HFF-Myc (cell line): ENCODE measurements at regions not wholly inside any gene's neighbourhood (a gene's known extent, or its start where the extent isn't known, plus 50 kb on each side); places are given as distances from the start of the nearest gene placed in this dataset.

Experiments
- DNase-seq: peaks from one replicate; pipeline ENCODE4 v3.0.0-alpha.2; 2011; ENCODE audit warnings: low read depth; ENCODE audit errors: extremely low read depth
- H3K4me3 ChIP-seq: replicated peaks from 2 replicates; pipeline ENCODE4 v1.5.1; 2011; ENCODE audit warnings: low read depth, mild to moderate bottlenecking, control low read depth, low read length
- CTCF ChIP-seq: IDR thresholded peaks from 2 replicates; pipeline ENCODE4 v1.5.1; 2012; ENCODE audit warnings: mild to moderate bottlenecking, low read depth, low read length, control low read depth; ENCODE audit errors: missing control alignments

DNA sequence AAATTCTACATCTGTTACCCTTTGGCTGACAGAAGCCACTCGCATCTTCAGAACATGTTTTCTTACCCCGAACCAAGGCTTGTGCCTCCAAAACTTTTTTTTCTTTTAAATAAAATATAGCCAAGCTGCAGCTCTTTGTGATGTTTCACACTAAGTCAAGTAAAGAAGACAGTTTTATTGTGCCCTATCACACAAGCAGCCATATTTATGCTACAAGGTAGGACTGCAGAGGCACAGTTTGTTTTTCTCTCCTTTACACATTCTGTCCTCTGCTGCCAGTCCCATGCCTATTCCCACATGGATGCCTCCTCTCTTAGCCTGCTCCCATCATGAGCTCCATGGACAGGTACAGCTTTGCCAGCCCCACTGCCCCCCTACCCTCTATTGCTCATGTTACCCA lies 219.6 kb upstream of the THUMPD2 start:
- no peak for TF ChIP-seq CTCF
- H3K4me3 ChIP-seq: no peak overlapping the region
- DNase-seq: no peak

DNA sequence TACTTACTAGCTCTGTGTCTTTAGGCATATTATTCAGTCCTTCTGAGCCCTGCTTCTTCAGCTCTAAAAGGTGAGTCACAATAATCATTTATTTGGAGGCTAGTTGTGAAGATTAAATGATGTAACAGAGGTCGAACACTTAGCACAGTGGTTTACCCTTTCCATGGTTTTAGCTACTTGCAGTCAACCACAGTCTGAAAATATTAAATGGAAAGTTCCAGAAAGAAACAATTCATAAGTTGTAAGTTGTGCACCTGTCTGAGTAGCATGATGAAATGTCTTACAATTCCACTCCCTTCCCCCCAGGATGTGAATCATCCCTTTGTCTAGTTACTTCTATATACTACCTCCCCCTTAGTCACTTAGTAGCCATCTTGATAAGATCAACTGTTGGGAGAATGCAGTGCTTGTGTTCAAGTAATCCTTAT lies 217.6 kb upstream of the THUMPD2 start:
- TF ChIP-seq CTCF: no peak
- DNase-seq: peak; percentile 69
- no peak overlapping the region for H3K4me3 ChIP-seq

DNA sequence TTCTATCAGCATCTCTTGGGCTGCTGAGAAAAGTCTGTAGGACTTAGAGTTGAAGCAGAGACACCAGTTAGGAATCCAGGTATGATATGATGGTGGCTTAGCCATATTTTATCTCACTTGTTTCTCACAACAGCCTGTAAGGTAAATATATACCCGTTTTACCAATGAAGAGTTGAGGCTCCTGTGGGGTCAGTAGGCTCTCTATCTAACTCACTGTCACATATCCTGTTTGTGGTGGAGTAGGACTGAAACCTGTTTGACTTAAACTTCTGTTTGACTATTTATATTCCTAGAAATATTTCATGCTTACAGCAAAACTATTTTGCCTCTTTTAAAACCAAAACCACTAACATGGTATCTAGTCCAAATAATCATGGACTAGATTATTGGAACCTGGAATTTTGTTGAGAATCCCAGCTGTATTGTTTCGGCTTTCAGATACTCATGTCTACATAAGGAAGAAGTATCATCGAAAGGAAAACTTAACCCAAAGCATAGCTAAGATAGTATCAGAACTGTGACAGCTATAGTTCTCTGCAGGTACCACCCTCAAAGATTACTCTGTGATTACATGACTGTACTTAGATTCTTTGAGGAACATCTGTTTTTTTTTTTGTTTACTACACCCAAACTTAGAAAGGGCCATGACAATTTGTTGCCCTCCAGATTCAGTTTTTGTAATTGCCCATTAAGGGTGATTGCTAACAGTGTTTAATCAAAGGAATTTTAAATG lies 216.1 kb upstream of the THUMPD2 start:
- no peak overlapping the region for H3K4me3 ChIP-seq
- no peak for DNase-seq
- TF ChIP-seq CTCF: no peak

- H3K4me3 ChIP-seq: no peak overlapping the region
- TF ChIP-seq CTCF: no peak
- no peak for DNase-seq
Observed at GRCh38 chr2:39994151-39994550, 215.1 kb upstream of the THUMPD2 start.

DNA sequence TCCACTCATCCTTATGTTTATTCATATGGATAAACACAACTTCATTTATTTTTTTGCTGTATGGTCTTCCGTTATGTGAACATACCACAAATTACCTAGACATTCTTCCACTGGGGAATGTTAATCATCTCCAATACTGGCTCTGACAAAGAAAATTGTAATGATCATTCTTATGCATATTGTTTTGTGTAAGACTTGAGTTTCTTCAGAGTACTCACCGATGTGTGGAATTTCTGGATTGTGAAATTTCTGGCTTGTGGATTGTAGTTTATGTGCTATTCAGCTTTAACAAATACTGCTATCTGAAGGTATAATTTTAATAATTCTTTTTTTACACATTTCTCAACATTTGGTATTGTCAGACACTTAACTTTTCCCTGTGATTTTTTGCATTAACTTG lies 212.2 kb upstream of the THUMPD2 start:
- no peak for TF ChIP-seq CTCF
- no peak overlapping the region for H3K4me3 ChIP-seq
- DNase-seq: no peak

- no peak for DNase-seq
- no peak overlapping the region for H3K4me3 ChIP-seq
- no peak for TF ChIP-seq CTCF
Observed at GRCh38 chr2:39990335-39990900, 211.4 kb upstream of the THUMPD2 start.
